ENCODE measurements at regions not wholly inside any gene's neighbourhood (a gene's known extent, or its start where the extent isn't known, plus 50 kb on each side); places are given as distances from the start of the nearest gene placed in this dataset.

- ChIA-PET CTCF (interaction anchor here (1.3 kb wide), 1 partner anchor 19 kb away, joined by 4 read pairs; no protein-coding TSS in a partner anchor), POLR2A (no interaction called here)
These were observed 247.0 kb upstream of the SESN3 start for GRCh38 chr11:95478003-95478402.

GRCh38 chr11:95469258-95469657, 238.3 kb upstream of the SESN3 start:
- no peak for TF ChIP-seq CTCF (IDR thresholded peaks at IDR 0.05)
- no peaks in the 10 kb centered on the region for H3K4me1 Mint-ChIP-seq (ENCODE audit: low read depth)
- no peak overlapping the region for H3K4me3 Mint-ChIP-seq
- no peaks in the 10 kb centered on the region for H3K9me3 Mint-ChIP-seq
- Histone ChIP-seq H3K36me3 (ENCODE audit: insufficient read depth, low read length) (no peaks in the 10 kb centered on the region), H3K4me1 (ENCODE audit: insufficient read depth, low read length) (no peaks in the 10 kb centered on the region), H3K27ac (ENCODE audit: low read depth in 1 of 2, low read length in 2 of 2) (no peak overlapping the region), H3K27me3 (ENCODE audit: control insufficient read depth in 1 of 2, insufficient read depth in 2 of 2, low read length in 2 of 2) (no peaks in the 10 kb centered on the region), H3K4me3 (ENCODE audit: low read length) (no peak overlapping the region), H3K9me3 (ENCODE audit: control insufficient read depth in 1 of 2, insufficient read depth in 1 of 2, low read length in 2 of 2) (no peaks in the 10 kb centered on the region)
- no peak for DNase-seq
- H3K36me3 Mint-ChIP-seq (ENCODE audit: low read depth), result no peaks in the 10 kb centered on the region
- H3K27ac Mint-ChIP-seq, result no peak overlapping the region
- no peak for ATAC-seq (ENCODE audit: poor library complexity)
- H3K27me3 Mint-ChIP-seq, result no peaks in the 10 kb centered on the region
- ChIA-PET POLR2A (no interaction called here), CTCF (no interaction called here)
- intact Hi-C loops (cut with DNase I, micrococcal nuclease), result no loop called here

More at GRCh38 chr11:95478003-95478402, 247.0 kb upstream of the SESN3 start:
- intact Hi-C loops (cut with DNase I, micrococcal nuclease), result no loop called here
- Histone ChIP-seq H3K27ac (ENCODE audit: low read depth in 1 of 2, low read length in 2 of 2) (no peak overlapping the region), H3K4me1 (ENCODE audit: insufficient read depth, low read length) (no peaks in the 10 kb centered on the region), H3K27me3 (ENCODE audit: control insufficient read depth in 1 of 2, insufficient read depth in 2 of 2, low read length in 2 of 2) (peaks cover 0 to 3% of the 10 kb centered on the region in 2 experiments), H3K4me3 (ENCODE audit: low read length) (no peak overlapping the region), H3K36me3 (ENCODE audit: insufficient read depth, low read length) (no peaks in the 10 kb centered on the region), H3K9me3 (ENCODE audit: control insufficient read depth in 1 of 2, insufficient read depth in 1 of 2, low read length in 2 of 2) (peaks cover 0 to 8% of the 10 kb centered on the region in 2 experiments)
- no peak for TF ChIP-seq CTCF (IDR thresholded peaks at IDR 0.05)
- Mint-ChIP-seq H3K9me3 (no peaks in the 10 kb centered on the region), H3K36me3 (ENCODE audit: low read depth) (no peaks in the 10 kb centered on the region), H3K27me3 (no peaks in the 10 kb centered on the region), H3K4me3 (no peak overlapping the region), H3K27ac (no peak overlapping the region), H3K4me1 (ENCODE audit: low read depth) (no peaks in the 10 kb centered on the region)
- DNase-seq (no peak), ATAC-seq (ENCODE audit: poor library complexity) (no peak)

- Histone ChIP-seq H3K9me3 (ENCODE audit: control insufficient read depth in 1 of 2, insufficient read depth in 1 of 2, low read length in 2 of 2) (no peaks in the 10 kb centered on the region), H3K4me3 (ENCODE audit: low read length) (no peak overlapping the region), H3K27ac (ENCODE audit: low read depth in 1 of 2, low read length in 2 of 2) (no peak overlapping the region), H3K36me3 (ENCODE audit: insufficient read depth, low read length) (no peaks in the 10 kb centered on the region), H3K4me1 (ENCODE audit: insufficient read depth, low read length) (no peaks in the 10 kb centered on the region), H3K27me3 (ENCODE audit: control insufficient read depth in 1 of 2, insufficient read depth in 2 of 2, low read length in 2 of 2) (no peaks in the 10 kb centered on the region)
- Mint-ChIP-seq H3K4me3 (no peak overlapping the region), H3K27me3 (no peaks in the 10 kb centered on the region), H3K36me3 (ENCODE audit: low read depth) (no peaks in the 10 kb centered on the region), H3K4me1 (ENCODE audit: low read depth) (no peaks in the 10 kb centered on the region), H3K27ac (no peak overlapping the region), H3K9me3 (no peaks in the 10 kb centered on the region)
- DNase-seq (no peak), ATAC-seq (ENCODE audit: poor library complexity) (no peak)
- CTCF ChIA-PET, result no interaction called here
- no peak for TF ChIP-seq CTCF (IDR thresholded peaks at IDR 0.05)
- POLR2A ChIA-PET, result no interaction called here
- intact Hi-C loops (cut with DNase I, micrococcal nuclease), result no loop called here
These were observed 235.4 kb upstream of the SESN3 start for GRCh38 chr11:95466416-95466815.
